ENCODE measurements at regions not wholly inside any gene's neighbourhood (a gene's known extent, or its start where the extent isn't known, plus 50 kb on each side); places are given as distances from the start of the nearest gene placed in this dataset.

DNA sequence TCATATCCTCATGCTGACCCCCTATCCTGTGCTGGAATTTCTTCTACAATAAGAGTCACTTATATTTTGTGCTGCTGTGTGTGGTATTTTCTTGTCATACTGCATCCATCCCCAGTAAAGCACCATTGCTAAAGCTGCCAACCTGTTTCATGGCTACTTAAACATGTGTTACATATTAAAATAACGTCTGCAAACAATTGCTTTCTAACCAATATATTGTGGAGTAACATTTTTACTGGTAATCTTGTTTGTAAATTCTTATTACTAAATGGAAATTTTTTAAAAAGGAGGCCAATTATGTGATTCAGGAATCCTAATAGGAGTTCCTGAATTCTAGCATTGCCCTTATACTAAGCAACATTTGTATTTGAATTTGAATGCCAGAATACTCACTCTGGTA lies 160.3 kb upstream of the VEGFC start:
- TF ChIP-seq CTCF (IDR thresholded peaks at IDR 0.05), result no peak
- no CpG with 5 or more reads among the region's 1 CpG for WGBS (ENCODE audit: insufficient coverage)
- DNase-seq, result no peak

GRCh38 chr4:176957353-176958118 lies 164.8 kb upstream of the VEGFC start:
- Mint-ChIP-seq H3K36me3 (no peaks in the 10 kb centered on the region), H3K27me3 (ENCODE audit: low read depth in 3 of 3) (peaks cover 0 to 2% (median 0%) of the 10 kb centered on the region in 3 donors)
- WGBS (ENCODE audit: insufficient coverage), result 100% methylated on average over 1 of the region's 3 CpGs

More for the DNA sequence above, 160.3 kb upstream of the VEGFC start:
- Histone ChIP-seq H3K4me1 (ENCODE audit: control insufficient read depth in 1 of 2, insufficient read depth in 2 of 2, low read length in 2 of 2) (no peaks in the 10 kb centered on the region), H3K79me2 (ENCODE audit: insufficient read depth, low read length) (no peaks in the 10 kb centered on the region), H3K36me3 (replicated peaks in 1 of 2; ENCODE audit: control insufficient read depth in 1 of 2, insufficient read depth in 2 of 2, low read length in 2 of 2) (no peaks in the 10 kb centered on the region), H3K4me2 (replicated peaks; ENCODE audit: extremely low read depth, low read length, poor library complexity, severe bottlenecking) (no peak overlapping the region), H3K4me3 (replicated peaks in 1 of 3; ENCODE audit: low read depth in 2 of 3, low read length in 3 of 3) (no peak overlapping the region), H3K9ac (ENCODE audit: insufficient read depth, low read length, poor library complexity, severe bottlenecking) (no peak overlapping the region), H2AFZ (ENCODE audit: insufficient read depth, low read depth, low read length, poor library complexity, severe bottlenecking) (no peak overlapping the region), H3K27me3 (ENCODE audit: control insufficient read depth in 2 of 2, insufficient read depth in 2 of 2, low read length in 2 of 2) (no peaks in the 10 kb centered on the region), H3K27ac (ENCODE audit: low read depth in 1 of 2, low read length in 2 of 2) (no peak overlapping the region), H3K9me3 (replicated peaks in 1 of 2; ENCODE audit: control insufficient read depth in 1 of 2, insufficient read depth in 1 of 2, low read length in 2 of 2) (peaks cover 11 to 16% of the 10 kb centered on the region in 2 donors), H4K20me1 (ENCODE audit: insufficient read depth, low read length) (no peaks in the 10 kb centered on the region)
- intact Hi-C loops (cut with micrococcal nuclease), result no loop called here
- Mint-ChIP-seq H3K9me3 (peaks cover 7 to 16% (median 11%) of the 10 kb centered on the region in 7 donors), H3K27ac (no peak overlapping the region), H3K4me1 (no peaks in the 10 kb centered on the region), H3K36me3 (no peaks in the 10 kb centered on the region), H3K27me3 (ENCODE audit: low read depth in 3 of 3) (peaks cover 0 to 2% (median 0%) of the 10 kb centered on the region in 3 donors), H3K4me3 (no peak overlapping the region)

More at GRCh38 chr4:176957353-176958118, 164.8 kb upstream of the VEGFC start:
- Histone ChIP-seq H3K27ac (ENCODE audit: low read depth in 1 of 2, low read length in 2 of 2) (no peak overlapping the region), H3K36me3 (replicated peaks in 1 of 2; ENCODE audit: control insufficient read depth in 1 of 2, insufficient read depth in 2 of 2, low read length in 2 of 2) (no peaks in the 10 kb centered on the region), H3K4me2 (replicated peaks; ENCODE audit: extremely low read depth, low read length, poor library complexity, severe bottlenecking) (no peak overlapping the region), H3K9me3 (replicated peaks in 1 of 2; ENCODE audit: control insufficient read depth in 1 of 2, insufficient read depth in 1 of 2, low read length in 2 of 2) (peaks cover 11 to 16% of the 10 kb centered on the region in 2 donors), H3K4me1 (ENCODE audit: control insufficient read depth in 1 of 2, insufficient read depth in 2 of 2, low read length in 2 of 2) (no peaks in the 10 kb centered on the region), H3K4me3 (replicated peaks in 1 of 3; ENCODE audit: low read depth in 2 of 3, low read length in 3 of 3) (no peak overlapping the region), H3K27me3 (ENCODE audit: control insufficient read depth in 2 of 2, insufficient read depth in 2 of 2, low read length in 2 of 2) (no peaks in the 10 kb centered on the region), H2AFZ (ENCODE audit: insufficient read depth, low read depth, low read length, poor library complexity, severe bottlenecking) (no peak overlapping the region), H3K79me2 (ENCODE audit: insufficient read depth, low read length) (no peaks in the 10 kb centered on the region), H3K9ac (ENCODE audit: insufficient read depth, low read length, poor library complexity, severe bottlenecking) (no peak overlapping the region), H4K20me1 (ENCODE audit: insufficient read depth, low read length) (no peaks in the 10 kb centered on the region)
- H3K4me3 Mint-ChIP-seq, result no peak overlapping the region
- no peak for DNase-seq
- no peaks in the 10 kb centered on the region for H3K4me1 Mint-ChIP-seq
- H3K27ac Mint-ChIP-seq, result no peak overlapping the region
- no peak for TF ChIP-seq CTCF (IDR thresholded peaks at IDR 0.05)
- intact Hi-C loops (cut with micrococcal nuclease), result no loop called here
- H3K9me3 Mint-ChIP-seq, result peaks cover 7 to 16% (median 11%) of the 10 kb centered on the region in 7 donors

Measured in CD14-positive monocyte (primary cell).